GM18499 (cell line): ENCODE measurements at regions not wholly inside any gene's neighbourhood (a gene's known extent, or its start where the extent isn't known, plus 50 kb on each side); places are given as distances from the start of the nearest gene placed in this dataset.
A peak's percentile ranks its signal among the peaks of the same experiment; 100 is the strongest.

Experiments
- ATAC-seq: cut with Tn5 transposase; IDR thresholded peaks from one replicate; pipeline ENCODE4 v1.9.1; 2021; ENCODE audit warnings: moderate number of reproducible peaks; ENCODE audit not compliant: insufficient read depth, unreplicated experiment

- no peak for ATAC-seq
Measured at GRCh38 chr3:158961911-158962310, 160.1 kb downstream of the MFSD1 start.

GRCh38 chr3:158970006-158970405, 168.2 kb downstream of the MFSD1 start:
- ATAC-seq: no peak

GRCh38 chr3:158974904-158975303, 173.1 kb downstream of the MFSD1 start:
- no peak for ATAC-seq

GRCh38 chr3:158976966-158977365, 175.1 kb downstream of the MFSD1 start:
- ATAC-seq: no peak

GRCh38 chr3:158977497-158977896, 175.6 kb downstream of the MFSD1 start:
- ATAC-seq: no peak

GRCh38 chr3:158983216-158984099, 181.6 kb downstream of the MFSD1 start:
- no peak for ATAC-seq

- ATAC-seq: no peak
Measured at GRCh38 chr3:158991146-158991705, 189.4 kb downstream of the MFSD1 start.

- no peak for ATAC-seq
Measured at GRCh38 chr3:158992463-158992862, 190.6 kb downstream of the MFSD1 start.

- ATAC-seq: no peak
Measured at GRCh38 chr3:158994386-158994785, 192.5 kb downstream of the MFSD1 start.

- ATAC-seq: no peak
Measured at GRCh38 chr3:159001711-159002110, 199.9 kb downstream of the MFSD1 start.

- ATAC-seq: no peak
Measured at GRCh38 chr3:159005137-159005536, 203.3 kb downstream of the MFSD1 start.

GRCh38 chr3:159007331-159007730, 205.5 kb downstream of the MFSD1 start:
- ATAC-seq: no peak

GRCh38 chr3:159008401-159008800, 206.5 kb downstream of the MFSD1 start:
- ATAC-seq: no peak

- no peak for ATAC-seq
Measured at GRCh38 chr3:159018341-159018740, 216.5 kb downstream of the MFSD1 start.

GRCh38 chr3:159025733-159026132, 223.9 kb downstream of the MFSD1 start:
- no peak for ATAC-seq

- no peak for ATAC-seq
Measured at GRCh38 chr3:159026510-159026909, 224.7 kb downstream of the MFSD1 start.

- ATAC-seq: no peak
Measured at GRCh38 chr3:159028706-159029105, 226.9 kb downstream of the MFSD1 start.

GRCh38 chr3:159029306-159030026, 227.6 kb downstream of the MFSD1 start:
- ATAC-seq: peak; percentile 95

- ATAC-seq: no peak
Measured at GRCh38 chr3:159030138-159030670, 228.3 kb downstream of the MFSD1 start.

GRCh38 chr3:159030886-159031679, 229.2 kb downstream of the MFSD1 start:
- ATAC-seq: no peak
